ENCODE measurements at regions not wholly inside any gene's neighbourhood (a gene's known extent, or its start where the extent isn't known, plus 50 kb on each side); places are given as distances from the start of the nearest gene placed in this dataset.
A peak's percentile ranks its signal among the peaks of the same experiment; 100 is the strongest.

DNA sequence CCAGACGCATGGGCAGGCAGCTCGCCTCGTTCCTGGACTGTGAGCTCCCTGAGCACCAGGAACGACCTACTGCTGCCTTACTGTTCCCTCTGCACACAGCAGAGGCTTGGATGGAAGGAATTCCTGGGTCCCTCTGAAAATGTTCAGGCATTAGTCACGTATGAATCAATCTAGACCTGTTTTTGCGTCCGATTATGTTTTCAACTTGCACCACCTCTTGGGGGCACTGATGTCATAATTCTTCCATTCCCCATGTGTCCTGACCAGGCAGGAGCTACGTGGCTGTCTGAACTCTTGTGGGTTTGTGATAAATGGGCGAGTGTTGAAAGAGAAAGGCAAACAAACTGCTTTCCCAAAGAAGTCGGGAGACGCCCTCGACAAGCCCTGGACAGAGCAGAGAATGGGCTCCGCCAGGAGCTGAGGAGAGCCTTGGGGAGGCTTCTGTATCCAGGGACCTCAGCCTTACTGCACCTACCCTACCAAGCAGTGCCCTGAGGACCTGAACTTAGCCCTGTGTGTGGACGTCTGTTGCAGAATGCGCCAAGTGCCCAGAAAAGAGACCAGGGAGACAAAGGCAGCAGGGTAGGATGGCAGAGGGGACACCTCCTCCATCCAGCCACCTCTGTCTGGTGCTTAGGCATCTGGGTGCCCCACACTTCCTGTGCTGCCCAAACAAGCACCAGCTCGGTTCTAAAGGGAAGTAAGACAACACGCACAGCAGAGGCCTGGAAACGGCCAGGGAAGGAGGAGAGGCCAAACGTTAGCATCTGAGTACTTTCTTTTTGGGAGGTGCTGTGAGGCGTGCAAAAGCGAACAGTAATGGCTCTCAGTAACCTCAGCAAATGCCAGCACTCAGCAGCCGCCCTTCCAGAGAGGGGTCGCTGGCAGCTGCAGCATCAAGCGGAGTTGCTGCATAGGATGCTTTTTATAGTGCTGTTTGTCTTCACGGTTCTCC, 124.2 kb downstream of the LY86 start (continued):
- no peak; the same call in 1 of the 2 replicates for TF ChIP-seq ZBTB9 (CRISPR knock-in tag; IDR thresholded peaks at IDR 0.05)
- no peak for TF ChIP-seq NR2C1 (IDR thresholded peaks at IDR 0.05)
- peak; percentile 72 for TF ChIP-seq NR2C1 (tag; IDR thresholded peaks at IDR 0.05)
- no peak for TF ChIP-seq POLR2H (tag; IDR thresholded peaks at IDR 0.05; ENCODE audit: low read depth)
- TF ChIP-seq STAT5A (IDR thresholded peaks at IDR 0.05; ENCODE audit: borderline replicate concordance, low read length), result peak; percentile 38; the same call in 1 of the 2 replicates
- TF ChIP-seq ELF2 (CRISPR knock-in tag; IDR thresholded peaks at IDR 0.05), result no peak
- TF ChIP-seq KLF10 (CRISPR knock-in tag; IDR thresholded peaks at IDR 0.05), result no peak
- TF ChIP-seq HDAC1 (IDR thresholded peaks at IDR 0.05), result peak in 1 of 2 experiments; percentile 39; a peak in 1 of 4 replicates
- TF ChIP-seq ZBTB2 (IDR thresholded peaks at IDR 0.05), result no peak
- TF ChIP-seq SREBF1 (IDR thresholded peaks at IDR 0.05; ENCODE audit: borderline replicate concordance, low read depth, low read length), result no peak
- no peak for TF ChIP-seq THRA (IDR thresholded peaks at IDR 0.05)
- no peak for TF ChIP-seq SREBF2 (CRISPR knock-in tag; IDR thresholded peaks at IDR 0.05)
- no peak for TF ChIP-seq TSC22D4 (tag; IDR thresholded peaks at IDR 0.05)
- no peak for TF ChIP-seq ZNF586 (CRISPR knock-in tag; conservative IDR thresholded peaks at IDR 0.05)
- TF ChIP-seq ZNF146 (CRISPR knock-in tag; IDR thresholded peaks at IDR 0.05; ENCODE audit: unreplicated experiment), result no peak
- no peak for TF ChIP-seq PTRF (tag; IDR thresholded peaks at IDR 0.05)
- TF ChIP-seq LCOR (CRISPR knock-in tag; IDR thresholded peaks at IDR 0.05), result no peak; the same call in 1 of the 2 replicates

Measured in K562 (cell line).